H1 (cell line): ENCODE measurements at regions not wholly inside any gene's neighbourhood (a gene's known extent, or its start where the extent isn't known, plus 50 kb on each side); places are given as distances from the start of the nearest gene placed in this dataset.
A peak's percentile ranks its signal among the peaks of the same experiment; 100 is the strongest.

Experiments used
- CTCF ChIA-PET: fragments of 300-600 bp; sonication (Branson Sonifier 250); formaldehyde crosslinking; loops from one replicate; lab custom pipeline; 2021; ENCODE audit not compliant: partially characterized antibody; lab: Charles Lee
- POLR2A ChIA-PET: fragments of 300-600 bp; sonication (Branson Sonifier 250); formaldehyde crosslinking; loops from one replicate; lab custom pipeline; 2021; ENCODE audit warnings: inconsistent platforms; ENCODE audit not compliant: partially characterized antibody; lab: Charles Lee
- DNase-seq, 2 experiments: peaks; one replicate each; pipeline versions ENCODE4 v3.0.0 to v3.0.0-alpha.2; 2010 to 2022; ENCODE audit warnings: low spot score in 2 of 2, low read depth in 1 of 2, mixed read lengths in 1 of 2
- FAIRE-seq: peaks from 2 replicates; lab custom pipeline; 2011; peaks lifted over from hg19 to GRCh38; lab: Jason Lieb, UNC
- H2AFZ ChIP-seq: 2 replicates; pipeline ENCODE4 v1.8.1; 2012; ENCODE audit warnings: low read length, inconsistent platforms
- H2AK5ac ChIP-seq: 2 replicates; pipeline ENCODE4 v1.6.1; 2013; ENCODE audit warnings: low read depth, low read length
- H2BK120ac ChIP-seq: replicated peaks from 2 replicates; pipeline ENCODE3; 2013; ENCODE audit warnings: low read depth, low read length, inconsistent platforms
- H2BK12ac ChIP-seq: 2 replicates; pipeline ENCODE4 v1.6.1; 2013; ENCODE audit warnings: low read depth, low read length
- H2BK15ac ChIP-seq: 2 replicates; pipeline ENCODE4 v1.6.1; 2013; ENCODE audit warnings: low read length
- H2BK20ac ChIP-seq: 2 replicates; pipeline ENCODE4 v1.6.1; 2013; ENCODE audit warnings: low read length
- H2BK5ac ChIP-seq: 2 replicates; pipeline ENCODE4 v1.6.1; 2013; ENCODE audit warnings: low read depth, low read length
- H3K14ac ChIP-seq: 2 replicates; pipeline ENCODE4 v1.6.1; 2013; ENCODE audit warnings: inconsistent platforms; ENCODE audit not compliant: insufficient read length
- H3K18ac ChIP-seq: 2 replicates; pipeline ENCODE4 v1.6.1; 2013; ENCODE audit warnings: low read length; ENCODE audit errors: extremely low read depth
- H3K23ac ChIP-seq: 2 replicates; pipeline ENCODE4 v1.6.1; 2013; ENCODE audit warnings: inconsistent platforms; ENCODE audit not compliant: insufficient read length
- H3K23me2 ChIP-seq: 2 replicates; pipeline ENCODE4 v1.6.1; 2013; ENCODE audit warnings: low read depth, low read length
- H3K27ac ChIP-seq: 2 replicates; pipeline ENCODE4 v1.6.1; 2011; ENCODE audit warnings: low read depth, low read length, inconsistent platforms
- H3K27me3 ChIP-seq, 4 experiments: replicated peaks in 1 of 4; 1 replicate in 1 of 4; 2 replicates in 3 of 4; pipeline versions ENCODE4 v1.6.1 to v1.8.1; 2011 to 2013; ENCODE audit warnings: low read length in 3 of 4, mild to moderate bottlenecking in 3 of 4, inconsistent platforms in 2 of 4, mixed read lengths in 2 of 4, moderate library complexity in 1 of 4; ENCODE audit not compliant: control insufficient read depth in 3 of 4, insufficient read depth in 3 of 4; ENCODE audit errors: extremely low read depth in 1 of 4
- H3K36me3 ChIP-seq, 4 experiments: 2 replicates each; pipeline versions ENCODE4 v1.6.1 to v1.8.1; 2011 to 2013; ENCODE audit warnings: mild to moderate bottlenecking in 4 of 4, low read length in 3 of 4, moderate library complexity in 2 of 4, control low read depth in 1 of 4, inconsistent platforms in 1 of 4; ENCODE audit not compliant: insufficient read depth in 4 of 4, control insufficient read depth in 2 of 4
- H3K4ac ChIP-seq: replicated peaks from 2 replicates; pipeline ENCODE3; 2013; ENCODE audit warnings: low read length, low read depth, mixed read lengths, inconsistent platforms; ENCODE audit not compliant: insufficient read length
- H3K4me1 ChIP-seq, 4 experiments: replicated peaks in 1 of 4; 1 replicate in 1 of 4; 2 replicates in 3 of 4; pipeline versions ENCODE4 v1.6.1 to v1.8.1; 2011 to 2013; ENCODE audit warnings: low read length in 3 of 4, inconsistent platforms in 2 of 4, mixed read lengths in 1 of 4; ENCODE audit not compliant: insufficient read depth in 4 of 4, control insufficient read depth in 3 of 4
- H3K4me2 ChIP-seq, 2 experiments: 2 replicates each; pipeline versions ENCODE4 v1.6.1 to v1.8.1; 2011 to 2013; ENCODE audit warnings: low read depth in 2 of 2, low read length in 2 of 2, control low read depth in 1 of 2, inconsistent platforms in 1 of 2, mild to moderate bottlenecking in 1 of 2; ENCODE audit not compliant: insufficient read depth in 1 of 2
- H3K4me3 ChIP-seq, 4 experiments: fragments of 200-600, 300-600 bp in 1 of 4; sonication (generic), shearing (Covaris generic), sonication (Bioruptor Twin) in 1 of 4; 2 replicates each; pipeline versions ENCODE4 v1.5.1 to v1.8.1; 2011 to 2016; ENCODE audit warnings: low read length in 4 of 4, low read depth in 3 of 4, control low read depth in 2 of 4, inconsistent platforms in 2 of 4, mild to moderate bottlenecking in 2 of 4, mixed read lengths in 1 of 4, moderate library complexity in 1 of 4; ENCODE audit not compliant: insufficient read depth in 2 of 4; ENCODE audit errors: extremely low read depth in 1 of 4
- H3K56ac ChIP-seq: replicated peaks from 2 replicates; pipeline ENCODE3; 2013; ENCODE audit warnings: low read depth, mild to moderate bottlenecking, mixed read lengths, low read length, inconsistent platforms; ENCODE audit not compliant: insufficient read length
- H3K79me1 ChIP-seq: 2 replicates; pipeline ENCODE4 v1.6.1; 2013; ENCODE audit warnings: low read depth, low read length, control low read depth
- H3K79me2 ChIP-seq, 2 experiments: 2 replicates each; pipeline versions ENCODE4 v1.6.1 to v1.8.1; 2012 to 2013; ENCODE audit warnings: low read length in 2 of 2, mild to moderate bottlenecking in 2 of 2, inconsistent platforms in 1 of 2; ENCODE audit not compliant: insufficient read depth in 2 of 2, control insufficient read depth in 1 of 2
- H3K9ac ChIP-seq, 4 experiments: replicated peaks in 1 of 4; 1 replicate in 1 of 4; 2 replicates in 3 of 4; pipeline versions ENCODE4 v1.6.1 to v1.8.1; 2011 to 2013; ENCODE audit warnings: low read depth in 3 of 4, low read length in 3 of 4, control low read depth in 2 of 4, mild to moderate bottlenecking in 2 of 4, moderate library complexity in 2 of 4, inconsistent platforms in 1 of 4; ENCODE audit errors: extremely low read depth in 1 of 4
- H3K9me3 ChIP-seq, 2 experiments: 2 replicates each; pipeline versions ENCODE4 v1.6.1 to v1.8.1; 2012 to 2013; ENCODE audit warnings: mild to moderate bottlenecking in 2 of 2, moderate library complexity in 2 of 2, control low read depth in 1 of 2, inconsistent platforms in 1 of 2, low read depth in 1 of 2, low read length in 1 of 2, mixed read lengths in 1 of 2; ENCODE audit not compliant: insufficient read depth in 2 of 2
- H4K20me1 ChIP-seq, 2 experiments: replicated peaks in 1 of 2; 2 replicates each; pipeline versions ENCODE3 to v1.8.1; 2011 to 2013; ENCODE audit warnings: inconsistent platforms in 2 of 2, low read length in 2 of 2, mild to moderate bottlenecking in 1 of 2; ENCODE audit not compliant: insufficient read depth in 2 of 2, control insufficient read depth in 1 of 2
- H4K5ac ChIP-seq: 2 replicates; pipeline ENCODE4 v1.6.1; 2013; ENCODE audit warnings: low read length, low read depth, mixed read lengths, inconsistent platforms; ENCODE audit not compliant: insufficient read length
- H4K8ac ChIP-seq: 2 replicates; pipeline ENCODE4 v1.8.0; 2013; ENCODE audit warnings: mild to moderate bottlenecking, moderate library complexity, low read length, inconsistent platforms; ENCODE audit not compliant: insufficient read depth; ENCODE audit errors: extremely low read depth
- H4K91ac ChIP-seq: replicated peaks from 2 replicates; pipeline ENCODE3; 2013; ENCODE audit warnings: low read length, mixed read lengths, inconsistent platforms; ENCODE audit not compliant: insufficient read length
- BACH1 ChIP-seq: IDR thresholded peaks from 2 replicates; pipeline ENCODE4 v1.6.1; 2012; ENCODE audit warnings: low read length, improper control_type of control experiment
- FOSL1 ChIP-seq: IDR thresholded peaks from 2 replicates; pipeline ENCODE4 v1.6.1; 2011; ENCODE audit warnings: mild to moderate bottlenecking, low read depth, low read length, moderate library complexity; ENCODE audit not compliant: insufficient read depth
- GTF2F1 ChIP-seq: IDR thresholded peaks from 2 replicates; pipeline ENCODE4 v1.6.1; 2012; ENCODE audit warnings: low read depth, low read length, improper control_type of control experiment, borderline replicate concordance
- PHF8 ChIP-seq: fragments of 200-600 bp; sonication (generic); conservative IDR thresholded peaks from 2 replicates; pipeline ENCODE4 v1.7.1; 2012; ENCODE audit warnings: low read depth, mild to moderate bottlenecking, inconsistent platforms, low read length, moderate library complexity
- WGBS, 2 experiments: shearing (Covaris generic) in 1 of 2; methylation state at CpG; one replicate each; pipeline versions ENCODE4 v1.1.6 to v1.1.7; 2013 to 2015; ENCODE audit warnings: low lambda C conversion rate in 2 of 2, mixed read lengths in 2 of 2, inconsistent platforms in 1 of 2, low coverage in 1 of 2, missing lambda C conversion rate in 1 of 2; ENCODE audit not compliant: insufficient replicate concordance in 2 of 2, insufficient coverage in 1 of 2, insufficient read length in 1 of 2; ENCODE audit errors: extremely low coverage in 1 of 2, missing lambda C conversion rate in 1 of 2; 5-methylcytosine and 5-hydroxymethylcytosine counted together
- TF ChIP-seq, protein P1 (sequence below): IDR thresholded peaks from 2 replicates; pipeline ENCODE4 v1.6.1; 2012; ENCODE audit warnings: inconsistent platforms

- H3K27ac ChIP-seq: no peak overlapping the region
- 92% methylated on average over 2 of the region's 2 CpGs; no CpG with 5 or more reads in 1 of the 2 experiments for WGBS, 2 experiments
- CTCF ChIA-PET: no interaction called here
Measured at GRCh38 chr3:19645093-19645492, 288.9 kb downstream of the EFHB start.

More at GRCh38 chr3:19645093-19645492, 288.9 kb downstream of the EFHB start:
- Histone ChIP-seq H4K20me1 (no peaks in the 10 kb centered on the region), H4K91ac (no peak overlapping the region), H3K4me3 (no peak overlapping the region)
- TF ChIP-seq GTF2F1 (no peak), PHF8 (no peak), BACH1 (0 out of 2 replicates have a peak, but pooled peaks have one; percentile 23), FOSL1 (no peak)
- TF ChIP-seq, protein P1, sequence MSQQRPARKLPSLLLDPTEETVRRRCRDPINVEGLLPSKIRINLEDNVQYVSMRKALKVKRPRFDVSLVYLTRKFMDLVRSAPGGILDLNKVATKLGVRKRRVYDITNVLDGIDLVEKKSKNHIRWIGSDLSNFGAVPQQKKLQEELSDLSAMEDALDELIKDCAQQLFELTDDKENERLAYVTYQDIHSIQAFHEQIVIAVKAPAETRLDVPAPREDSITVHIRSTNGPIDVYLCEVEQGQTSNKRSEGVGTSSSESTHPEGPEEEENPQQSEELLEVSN: no peak
- TF ChIP-seq, all 59 proteins: peak for 1
- Histone ChIP-seq H2BK15ac (no peak overlapping the region), H3K9me3 (no peaks in the 10 kb centered on the region), H2BK20ac (no peak overlapping the region), H4K8ac (no peak overlapping the region), H2AK5ac (no peak overlapping the region), H3K9ac (no peak overlapping the region), H3K14ac (no peak overlapping the region), H3K23me2 (no peaks in the 10 kb centered on the region), H4K5ac (no peak overlapping the region), H2BK5ac (no peak overlapping the region), H2BK12ac (no peak overlapping the region), H3K23ac (no peak overlapping the region), H3K56ac (no peak overlapping the region), H3K79me1 (no peaks in the 10 kb centered on the region), H3K4me2 (no peak overlapping the region), H2BK120ac (no peak overlapping the region), H3K4ac (no peak overlapping the region), H3K36me3 (no peaks in the 10 kb centered on the region), H2AFZ (no peak overlapping the region), H3K79me2 (no peaks in the 10 kb centered on the region), H3K4me1 (no peaks in the 10 kb centered on the region), H3K18ac (no peak overlapping the region), H3K27me3 (no peaks in the 10 kb centered on the region)
- no peak for FAIRE-seq
- POLR2A ChIA-PET: no interaction called here
- no peak for DNase-seq
